HepG2 (cell line): ENCODE measurements at regions not wholly inside any gene's neighbourhood (a gene's known extent, or its start where the extent isn't known, plus 50 kb on each side); places are given as distances from the start of the nearest gene placed in this dataset.

Experiments
- CC2D1A ChIP-seq: sonication (generic); formaldehyde crosslinking; IDR thresholded peaks from 2 replicates; pipeline ENCODE4 v1.8.1; 2023; ENCODE audit warnings: mild to moderate bottlenecking, missing genetic modification reagents
- IRF2 ChIP-seq: IDR thresholded peaks from 2 replicates; pipeline ENCODE4 v1.6.1; 2018; ENCODE audit warnings: missing genetic modification reagents, missing compliant biosample characterization
- NFKB2 ChIP-seq: sonication (generic); formaldehyde crosslinking; IDR thresholded peaks from 2 replicates; pipeline ENCODE4 v1.4.0; 2020; ENCODE audit warnings: missing genetic modification reagents, borderline replicate concordance
- NFKBIZ ChIP-seq: IDR thresholded peaks from 2 replicates; pipeline ENCODE4 v1.6.1; 2018; ENCODE audit warnings: missing genetic modification reagents, missing compliant biosample characterization
- PTBP1 ChIP-seq: fragments of 200-400 bp; formaldehyde crosslinking; IDR thresholded peaks from 2 replicates; pipeline ENCODE4 v1.6.1; 2018; ENCODE audit warnings: low read length, low read depth; ENCODE audit not compliant: poor library complexity, severe bottlenecking
- RXRA ChIP-seq: sonication (generic); formaldehyde crosslinking; IDR thresholded peaks from 2 replicates; pipeline ENCODE4 v1.5.1; 2020; ENCODE audit warnings: missing genetic modification reagents
- SAP130 ChIP-seq: IDR thresholded peaks from 2 replicates; pipeline ENCODE4 v1.6.1; 2016; ENCODE audit warnings: low read depth
- SETDB1 ChIP-seq: sonication (generic); formaldehyde crosslinking; IDR thresholded peaks from 2 replicates; pipeline ENCODE4 v1.5.1; 2020; ENCODE audit warnings: missing genetic modification reagents, mild to moderate bottlenecking, borderline replicate concordance
- TOE1 ChIP-seq: sonication (generic); formaldehyde crosslinking; IDR thresholded peaks from 2 replicates; pipeline ENCODE4 v1.4.0; 2020; ENCODE audit warnings: mild to moderate bottlenecking, missing genetic modification reagents
- ZFP1 ChIP-seq: IDR thresholded peaks from 2 replicates; pipeline ENCODE4 v1.6.1; 2016
- ZNF296 ChIP-seq: sonication (generic); formaldehyde crosslinking; conservative IDR thresholded peaks from 2 replicates; pipeline ENCODE4 v1.5.0; 2020; ENCODE audit warnings: mild to moderate bottlenecking, missing genetic modification reagents
- ZNF317 ChIP-seq: sonication (generic); formaldehyde crosslinking; IDR thresholded peaks from 2 replicates; pipeline ENCODE4 v1.5.0; 2020; ENCODE audit warnings: mild to moderate bottlenecking, missing genetic modification reagents
- ZNF33A ChIP-seq: sonication (generic); formaldehyde crosslinking; IDR thresholded peaks from 2 replicates; pipeline ENCODE4 v1.5.1; 2020; ENCODE audit warnings: missing genetic modification reagents, mild to moderate bottlenecking, moderate library complexity, borderline replicate concordance
- ZNF530 ChIP-seq: sonication (generic); formaldehyde crosslinking; IDR thresholded peaks from 2 replicates; pipeline ENCODE4 v1.5.0; 2020; ENCODE audit warnings: low read depth, mild to moderate bottlenecking, missing genetic modification reagents
- ZNF737 ChIP-seq: sonication (generic); formaldehyde crosslinking; IDR thresholded peaks from 2 replicates; pipeline ENCODE4 v1.5.0; 2020; ENCODE audit warnings: missing genetic modification reagents, mild to moderate bottlenecking, borderline replicate concordance
- TF ChIP-seq, protein P1 (sequence below): sonication (generic); formaldehyde crosslinking; IDR thresholded peaks from 2 replicates; pipeline ENCODE4 v1.5.1; 2020; ENCODE audit warnings: missing genetic modification reagents, mild to moderate bottlenecking, borderline replicate concordance
- TF ChIP-seq, protein P2 (sequence below), 2 experiments: fragments of 450-650 bp in 1 of 2; sonication (generic) in 1 of 2; formaldehyde crosslinking; IDR thresholded peaks; 2 replicates each; pipeline versions ENCODE4 v1.5.0 to v1.8.0; 2020 to 2022; ENCODE audit warnings: mild to moderate bottlenecking in 1 of 2, missing genetic modification reagents in 1 of 2
- TF ChIP-seq, protein P3 (sequence below): sonication (generic); formaldehyde crosslinking; IDR thresholded peaks from 2 replicates; pipeline ENCODE4 v1.8.1; 2022; ENCODE audit warnings: mild to moderate bottlenecking, missing genetic modification reagents
- TF ChIP-seq, protein P4 (sequence below): sonication (generic); formaldehyde crosslinking; IDR thresholded peaks from 2 replicates; pipeline ENCODE4 v1.8.1; 2023; ENCODE audit warnings: mild to moderate bottlenecking, moderate library complexity, missing genetic modification reagents

DNA sequence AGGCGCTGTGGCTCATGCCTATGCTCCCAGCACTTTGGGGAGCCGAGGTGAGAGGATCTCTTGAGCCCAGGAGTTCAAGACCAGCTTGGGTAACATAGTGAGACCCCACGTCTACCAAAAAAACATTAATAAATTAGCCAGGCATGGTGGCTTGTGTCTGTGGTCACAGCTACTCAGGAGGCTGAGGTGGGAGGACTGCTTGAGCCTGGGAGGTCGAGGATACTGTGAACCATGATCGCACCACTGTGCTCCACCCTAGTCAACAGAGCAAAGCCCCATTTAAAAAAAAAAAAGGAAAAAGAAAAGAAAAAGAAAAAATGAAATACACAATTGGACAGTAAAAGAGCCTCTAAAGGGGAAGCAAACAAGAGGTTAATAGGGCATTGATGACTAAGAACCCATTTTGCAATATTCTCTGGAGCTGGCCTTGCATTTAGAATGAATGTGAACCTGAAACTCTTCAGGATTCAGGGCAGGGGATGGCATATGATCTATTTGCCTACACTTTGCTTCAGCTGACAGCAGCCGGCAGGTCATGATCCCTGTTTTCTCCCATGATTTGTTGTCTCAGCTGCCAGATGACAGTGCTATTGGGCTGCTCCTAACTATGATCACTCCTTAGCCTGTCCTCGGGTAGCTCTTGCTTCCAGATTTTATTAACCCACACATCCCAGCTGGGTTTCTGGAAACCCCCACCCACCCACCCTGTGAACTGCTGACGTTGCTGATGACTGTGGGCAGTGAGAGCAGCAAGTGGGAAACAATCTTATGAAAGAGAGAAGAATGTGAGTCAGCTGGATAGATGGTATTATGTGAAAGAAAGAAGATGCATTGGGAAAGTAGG, 83.8 kb upstream of the ELOVL5 start (continued):
- TF ChIP-seq, protein P1, sequence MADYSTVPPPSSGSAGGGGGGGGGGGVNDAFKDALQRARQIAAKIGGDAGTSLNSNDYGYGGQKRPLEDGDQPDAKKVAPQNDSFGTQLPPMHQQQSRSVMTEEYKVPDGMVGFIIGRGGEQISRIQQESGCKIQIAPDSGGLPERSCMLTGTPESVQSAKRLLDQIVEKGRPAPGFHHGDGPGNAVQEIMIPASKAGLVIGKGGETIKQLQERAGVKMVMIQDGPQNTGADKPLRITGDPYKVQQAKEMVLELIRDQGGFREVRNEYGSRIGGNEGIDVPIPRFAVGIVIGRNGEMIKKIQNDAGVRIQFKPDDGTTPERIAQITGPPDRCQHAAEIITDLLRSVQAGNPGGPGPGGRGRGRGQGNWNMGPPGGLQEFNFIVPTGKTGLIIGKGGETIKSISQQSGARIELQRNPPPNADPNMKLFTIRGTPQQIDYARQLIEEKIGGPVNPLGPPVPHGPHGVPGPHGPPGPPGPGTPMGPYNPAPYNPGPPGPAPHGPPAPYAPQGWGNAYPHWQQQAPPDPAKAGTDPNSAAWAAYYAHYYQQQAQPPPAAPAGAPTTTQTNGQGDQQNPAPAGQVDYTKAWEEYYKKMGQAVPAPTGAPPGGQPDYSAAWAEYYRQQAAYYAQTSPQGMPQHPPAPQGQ: no peak
- TF ChIP-seq TOE1: no peak
- no peak for TF ChIP-seq ZNF530 (CRISPR knock-in tag)
- TF ChIP-seq NFKBIZ: peak; percentile 71; the same call in 1 of the 2 replicates
- TF ChIP-seq ZNF33A: no peak
- no peak for TF ChIP-seq SETDB1
- TF ChIP-seq, protein P2, sequence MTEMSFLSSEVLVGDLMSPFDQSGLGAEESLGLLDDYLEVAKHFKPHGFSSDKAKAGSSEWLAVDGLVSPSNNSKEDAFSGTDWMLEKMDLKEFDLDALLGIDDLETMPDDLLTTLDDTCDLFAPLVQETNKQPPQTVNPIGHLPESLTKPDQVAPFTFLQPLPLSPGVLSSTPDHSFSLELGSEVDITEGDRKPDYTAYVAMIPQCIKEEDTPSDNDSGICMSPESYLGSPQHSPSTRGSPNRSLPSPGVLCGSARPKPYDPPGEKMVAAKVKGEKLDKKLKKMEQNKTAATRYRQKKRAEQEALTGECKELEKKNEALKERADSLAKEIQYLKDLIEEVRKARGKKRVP (CRISPR knock-in tag; IDR thresholded peaks at IDR 0.05): peak in 1 of 2 experiments; percentile 74; a peak in 2 of 4 replicates
- no peak for TF ChIP-seq CC2D1A (CRISPR knock-in tag)
- TF ChIP-seq SAP130 (CRISPR knock-in tag): peak; percentile 92
- TF ChIP-seq, protein P3, sequence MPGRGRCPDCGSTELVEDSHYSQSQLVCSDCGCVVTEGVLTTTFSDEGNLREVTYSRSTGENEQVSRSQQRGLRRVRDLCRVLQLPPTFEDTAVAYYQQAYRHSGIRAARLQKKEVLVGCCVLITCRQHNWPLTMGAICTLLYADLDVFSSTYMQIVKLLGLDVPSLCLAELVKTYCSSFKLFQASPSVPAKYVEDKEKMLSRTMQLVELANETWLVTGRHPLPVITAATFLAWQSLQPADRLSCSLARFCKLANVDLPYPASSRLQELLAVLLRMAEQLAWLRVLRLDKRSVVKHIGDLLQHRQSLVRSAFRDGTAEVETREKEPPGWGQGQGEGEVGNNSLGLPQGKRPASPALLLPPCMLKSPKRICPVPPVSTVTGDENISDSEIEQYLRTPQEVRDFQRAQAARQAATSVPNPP (CRISPR knock-in tag): no peak
- TF ChIP-seq, protein P4, sequence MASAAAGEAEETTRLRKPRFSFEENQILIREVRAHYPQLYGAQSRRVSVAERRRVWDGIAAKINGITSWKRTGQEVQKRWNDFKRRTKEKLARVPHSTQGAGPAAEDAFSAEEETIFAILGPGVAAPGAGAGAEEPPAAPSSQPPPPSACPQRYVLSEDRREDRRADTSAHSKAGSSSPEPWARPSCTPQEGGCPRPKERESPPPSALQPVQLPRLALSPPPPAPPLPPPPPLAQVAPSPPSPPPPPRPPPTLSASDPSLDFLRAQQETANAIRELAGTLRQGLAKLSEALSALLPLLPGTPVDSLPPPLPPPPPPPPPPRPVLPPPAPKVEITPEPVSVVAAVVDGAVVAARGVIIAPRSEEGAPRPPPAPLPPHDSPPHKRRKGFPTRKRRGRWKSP (CRISPR knock-in tag): no peak
- TF ChIP-seq IRF2 (CRISPR knock-in tag): peak; percentile 37; the same call in 1 of the 2 replicates
- no peak for TF ChIP-seq ZNF296
- no peak for TF ChIP-seq ZFP1
- no peak for TF ChIP-seq PTBP1
- TF ChIP-seq ZNF737 (CRISPR knock-in tag): no peak
- no peak for TF ChIP-seq NFKB2
- TF ChIP-seq RXRA (CRISPR knock-in tag): peak; percentile 78; the same call in 1 of the 2 replicates
- no peak for TF ChIP-seq ZNF317 (CRISPR knock-in tag)
